Middle frontal gyrus (tissue), 1 donor: ENCODE measurements at regions not wholly inside any gene's neighbourhood (a gene's known extent, or its start where the extent isn't known, plus 50 kb on each side); places are given as distances from the start of the nearest gene placed in this dataset.

Source experiments
- DNase-seq: peaks from one replicate; pipeline ENCODE4 v3.0.0-alpha.2; 2015; ENCODE audit warnings: low spot score; ENCODE audit errors: extremely low spot score

DNA sequence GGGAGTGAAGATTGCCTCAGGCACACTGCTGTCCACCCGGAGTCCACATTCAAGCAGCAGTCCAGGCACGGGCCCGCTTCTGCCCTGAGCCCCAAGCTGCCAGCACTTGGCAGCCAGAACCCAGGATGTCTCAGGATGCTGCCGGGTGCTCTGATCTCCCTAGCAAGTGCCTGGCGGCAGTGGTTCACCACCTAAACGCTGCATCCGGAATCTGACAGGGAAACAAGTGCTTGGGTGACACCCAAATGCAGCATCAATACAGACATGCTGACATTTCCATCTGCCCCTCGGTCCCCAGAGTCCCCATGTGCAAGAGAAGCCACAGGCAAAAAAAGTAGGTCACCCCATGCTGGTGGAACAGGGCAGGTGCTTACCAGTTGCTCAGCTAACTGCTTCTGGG lies 197.1 kb upstream of the RPL38 start:
- no peak for DNase-seq

DNA sequence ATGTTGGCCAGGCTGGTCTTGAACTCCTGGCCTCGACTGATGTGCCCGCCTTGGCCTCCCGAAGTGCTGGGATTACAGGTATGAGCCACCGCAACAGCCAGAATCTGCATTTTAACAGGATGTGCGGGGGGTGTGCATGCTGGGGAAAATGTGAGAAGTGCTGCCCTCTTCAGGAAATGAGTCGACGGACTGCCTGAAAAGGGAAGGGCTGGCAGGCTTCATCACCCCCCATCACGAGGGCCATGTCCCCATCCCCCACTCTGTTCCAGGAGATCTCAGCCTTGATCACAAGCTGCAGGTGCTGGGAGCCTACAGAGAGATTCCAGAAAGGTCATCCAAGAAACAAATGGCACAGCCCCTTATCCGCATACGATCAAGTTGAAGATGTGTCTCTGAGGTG lies 195.3 kb upstream of the RPL38 start:
- no peak for DNase-seq

DNA sequence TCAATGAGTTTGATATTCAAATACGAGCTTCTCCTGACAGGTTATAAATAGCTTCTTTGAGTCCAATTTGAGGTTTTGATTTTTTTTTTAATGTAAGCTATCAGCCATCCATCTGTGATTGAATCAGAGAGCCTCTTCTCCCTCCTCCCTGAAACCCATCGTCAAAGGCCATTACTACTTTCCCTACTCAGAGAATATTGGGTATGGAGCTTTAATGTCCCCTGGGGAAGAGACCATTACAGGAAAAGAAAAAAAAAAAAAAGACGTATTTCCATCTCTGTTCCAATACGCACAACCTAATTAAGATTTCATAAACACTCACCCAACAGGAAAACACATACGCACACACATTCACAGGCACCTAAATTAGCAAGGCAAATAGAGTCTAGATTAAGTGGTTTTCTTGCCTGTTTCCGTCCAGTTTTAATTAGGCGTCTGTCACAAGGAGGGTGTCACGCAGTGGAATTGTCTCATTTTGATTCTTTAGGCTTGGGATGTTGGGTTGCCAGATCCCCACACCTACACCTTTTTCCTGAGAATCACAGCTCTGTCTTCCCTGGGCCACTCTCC lies 194.3 kb upstream of the RPL38 start:
- no peak for DNase-seq

DNA sequence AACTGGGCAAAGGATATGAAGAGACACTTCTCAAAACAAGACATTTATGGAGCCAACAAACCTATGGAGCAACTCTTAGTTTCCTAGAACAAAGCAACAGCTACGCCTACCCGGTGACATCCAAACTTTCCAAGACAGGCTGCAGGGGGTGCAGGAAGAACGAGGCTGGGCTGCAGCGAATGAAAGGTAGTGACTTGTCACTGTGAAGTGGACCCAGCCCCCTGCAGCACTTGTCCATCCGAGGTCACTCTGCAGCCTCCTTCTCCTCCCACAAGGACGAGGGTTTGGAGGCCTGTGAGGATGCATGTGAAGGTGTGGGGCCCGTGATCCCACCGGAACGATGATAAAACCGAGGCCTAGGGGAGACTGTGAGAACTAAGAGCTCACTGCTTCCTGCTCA lies 192.6 kb upstream of the RPL38 start:
- DNase-seq, result no peak

DNA sequence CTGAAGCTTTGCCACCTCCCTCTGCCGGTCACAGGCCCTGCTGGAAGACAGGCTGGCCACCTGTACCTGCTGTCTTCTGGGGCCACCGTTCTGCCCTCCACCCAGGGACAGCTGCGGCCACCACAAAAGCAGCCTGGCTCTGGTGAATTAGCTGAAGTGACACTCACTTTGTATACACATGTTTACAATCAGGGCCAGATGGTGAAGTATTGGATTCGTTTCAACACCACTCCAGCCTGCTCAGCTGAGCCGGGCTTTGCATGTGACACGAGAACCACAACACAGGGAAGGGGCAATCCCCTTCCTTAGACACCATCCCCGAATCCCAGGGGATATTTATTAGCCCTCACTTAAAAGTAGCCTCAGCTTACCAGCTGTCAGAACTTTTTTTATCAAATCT lies 191.5 kb upstream of the RPL38 start:
- no peak for DNase-seq

DNA sequence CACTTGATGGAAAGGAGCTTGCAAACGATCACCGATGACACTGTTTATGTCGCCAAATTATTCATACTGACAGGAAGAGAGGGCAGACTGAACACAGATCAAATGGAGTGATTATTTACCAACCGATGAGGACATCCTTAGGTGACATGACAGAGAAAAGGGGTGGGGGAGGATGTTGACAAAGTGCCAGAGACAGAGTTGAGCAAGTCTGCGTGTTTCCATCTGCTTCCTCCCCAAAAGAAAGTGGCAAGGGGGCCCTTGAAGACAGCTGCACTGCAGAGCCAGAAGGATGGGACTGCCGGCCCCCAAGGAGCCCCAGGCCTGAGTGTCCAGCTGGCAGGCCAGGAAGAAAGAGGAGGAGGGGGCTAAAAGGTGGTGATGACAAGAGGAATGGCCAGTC lies 191.0 kb upstream of the RPL38 start:
- DNase-seq, result no peak

DNA sequence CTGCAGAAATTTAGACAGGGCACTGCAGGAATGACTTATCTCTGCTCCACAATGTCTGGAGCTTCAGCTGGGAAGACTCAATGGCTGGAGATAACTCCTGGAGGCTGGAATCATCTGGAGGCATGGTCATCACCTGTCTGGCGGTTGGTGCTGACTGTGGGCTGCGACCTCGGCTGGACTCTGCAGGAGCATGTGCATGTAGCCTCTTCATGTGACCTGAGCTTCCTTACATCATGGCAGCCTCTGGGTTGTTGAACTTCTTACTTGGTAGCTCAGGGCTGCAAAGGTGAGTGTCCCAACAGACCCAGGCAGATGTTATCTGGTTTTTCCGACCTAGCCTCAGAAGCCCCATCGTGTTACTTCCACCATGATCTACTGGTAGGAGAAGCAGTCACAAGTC lies 188.2 kb upstream of the RPL38 start:
- DNase-seq, result no peak

DNA sequence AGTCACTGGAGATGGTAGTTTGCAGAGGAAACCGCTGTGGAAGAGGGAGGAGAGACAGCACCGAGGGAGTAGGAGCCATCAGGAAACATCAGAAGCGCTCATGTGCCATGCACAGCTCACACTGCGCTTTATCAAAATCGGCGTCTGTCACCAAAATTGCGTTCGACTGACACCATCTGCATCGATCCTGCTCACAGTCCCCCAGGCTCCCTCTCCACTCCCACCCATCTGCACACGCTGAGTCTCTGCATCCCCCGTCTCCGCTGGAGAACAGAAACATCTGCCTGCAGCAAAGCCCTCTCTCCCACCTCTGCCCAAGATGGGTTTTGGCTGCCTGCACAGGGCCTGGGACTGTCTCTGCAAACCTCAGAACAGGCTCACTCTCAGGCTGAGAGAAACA lies 187.5 kb upstream of the RPL38 start:
- no peak for DNase-seq

DNA sequence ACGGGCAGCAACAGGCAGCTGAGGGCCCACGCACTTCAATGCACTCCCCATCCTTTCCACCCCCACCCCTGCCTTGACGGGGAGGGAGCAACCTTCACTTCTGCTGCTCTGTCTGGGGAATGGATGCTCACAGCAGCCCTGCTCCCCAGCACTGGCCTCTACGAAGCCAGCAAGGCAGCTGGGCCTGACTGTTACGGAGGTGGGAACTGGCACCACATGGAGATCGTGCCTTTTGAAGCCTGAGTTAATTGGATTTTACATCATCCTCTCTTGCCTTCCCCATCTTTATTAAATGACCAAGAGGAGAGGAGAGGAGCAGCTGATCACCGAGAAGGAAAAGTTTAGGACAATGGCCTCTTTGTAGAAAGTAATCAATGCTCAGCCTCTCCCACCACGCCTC lies 187.0 kb upstream of the RPL38 start:
- DNase-seq, result no peak

DNA sequence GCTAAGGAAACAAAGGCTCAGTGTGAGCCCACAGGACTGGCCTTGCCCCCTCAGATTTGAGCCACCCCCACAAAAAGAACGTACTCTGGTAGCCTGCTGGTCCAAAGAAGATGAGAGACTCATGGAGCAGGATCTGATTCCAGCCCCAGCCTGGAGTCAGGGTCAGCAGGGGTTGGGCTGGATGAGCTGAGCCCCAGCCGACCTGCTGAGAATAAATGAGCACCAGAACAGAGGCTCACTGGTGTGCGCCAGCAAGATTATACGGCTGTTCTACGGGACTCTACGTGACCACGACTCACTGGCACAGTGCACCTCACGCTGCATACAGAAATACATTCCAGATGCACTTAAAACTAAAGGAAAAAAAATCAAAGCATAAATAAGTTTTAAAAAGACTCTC lies 186.0 kb upstream of the RPL38 start:
- DNase-seq, result no peak

DNA sequence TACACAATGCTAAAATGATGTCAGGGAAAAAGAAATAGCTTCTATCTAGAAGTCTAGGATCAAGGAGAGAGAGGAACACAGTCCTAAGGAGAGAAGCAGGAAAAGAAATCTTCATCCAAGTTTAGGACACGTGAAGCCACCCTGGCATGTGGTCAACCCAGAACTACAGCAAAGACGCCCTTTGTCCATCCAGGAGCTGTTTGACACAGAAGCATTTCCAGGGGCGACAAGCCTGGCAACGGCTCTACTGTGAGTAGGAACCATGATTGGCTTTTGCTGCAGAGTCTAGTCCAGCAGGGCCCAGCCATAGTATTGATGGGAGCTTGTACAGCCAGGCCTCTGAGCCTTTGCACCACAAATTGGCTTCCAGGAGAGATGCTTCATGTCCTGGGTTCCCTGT lies 185.4 kb upstream of the RPL38 start:
- DNase-seq, result no peak

DNA sequence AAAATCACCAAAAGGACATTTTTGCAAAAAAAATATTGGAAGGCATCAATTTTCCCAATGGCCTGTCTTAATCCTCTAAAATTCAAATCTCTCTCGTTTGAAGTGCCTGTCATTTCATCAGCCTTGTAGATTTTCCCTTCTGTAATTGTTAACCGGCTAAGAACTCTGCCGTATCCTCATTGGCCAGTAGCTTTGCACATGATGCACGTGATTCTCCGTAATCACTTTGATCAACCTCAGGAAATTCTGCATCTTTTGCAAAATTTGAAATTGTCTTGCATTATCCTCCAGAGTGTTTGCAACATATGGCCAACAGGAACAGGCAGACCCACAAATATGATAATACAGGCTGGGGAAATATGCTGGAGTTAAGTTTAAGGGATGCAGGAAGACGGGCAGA lies 184.2 kb upstream of the RPL38 start:
- DNase-seq, result no peak

DNA sequence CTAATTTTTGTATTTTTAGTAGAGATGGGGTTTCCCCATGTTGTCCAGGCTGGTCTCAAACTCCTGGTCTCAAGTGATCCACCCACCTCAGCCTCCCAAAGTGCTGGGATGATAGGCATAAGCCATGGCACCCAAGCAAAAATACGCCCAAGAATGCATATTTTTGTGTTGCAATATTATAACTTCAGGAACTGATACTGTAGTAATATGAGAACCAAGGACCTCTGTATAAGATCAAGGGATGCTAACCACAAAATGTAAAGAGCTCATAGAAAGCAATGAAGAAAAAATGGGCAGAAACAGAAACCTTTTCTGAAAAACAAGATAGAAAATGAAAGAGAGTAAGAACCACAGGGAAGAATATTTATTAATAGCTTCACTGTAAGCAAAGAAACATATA lies 183.6 kb upstream of the RPL38 start:
- no peak for DNase-seq

DNA sequence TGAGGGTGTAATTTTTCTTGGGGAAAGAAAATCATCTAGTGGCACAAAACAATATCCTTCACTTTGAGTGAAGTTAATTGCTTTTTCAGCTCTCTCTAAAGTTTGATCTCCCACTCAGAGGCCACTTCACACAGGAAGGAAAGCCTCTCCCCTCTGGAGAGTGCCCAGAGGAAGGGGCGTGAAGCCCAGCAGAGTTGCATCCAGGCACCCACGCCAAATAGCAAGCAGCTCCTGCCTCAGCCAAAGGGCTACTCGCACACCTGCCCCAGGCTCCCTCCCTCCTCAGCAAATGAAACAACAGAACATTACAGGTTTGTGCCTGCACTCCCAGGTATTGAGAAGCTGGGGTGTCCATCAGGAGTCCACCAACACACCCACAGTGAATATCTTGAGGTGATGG lies 183.0 kb upstream of the RPL38 start:
- no peak for DNase-seq

DNA sequence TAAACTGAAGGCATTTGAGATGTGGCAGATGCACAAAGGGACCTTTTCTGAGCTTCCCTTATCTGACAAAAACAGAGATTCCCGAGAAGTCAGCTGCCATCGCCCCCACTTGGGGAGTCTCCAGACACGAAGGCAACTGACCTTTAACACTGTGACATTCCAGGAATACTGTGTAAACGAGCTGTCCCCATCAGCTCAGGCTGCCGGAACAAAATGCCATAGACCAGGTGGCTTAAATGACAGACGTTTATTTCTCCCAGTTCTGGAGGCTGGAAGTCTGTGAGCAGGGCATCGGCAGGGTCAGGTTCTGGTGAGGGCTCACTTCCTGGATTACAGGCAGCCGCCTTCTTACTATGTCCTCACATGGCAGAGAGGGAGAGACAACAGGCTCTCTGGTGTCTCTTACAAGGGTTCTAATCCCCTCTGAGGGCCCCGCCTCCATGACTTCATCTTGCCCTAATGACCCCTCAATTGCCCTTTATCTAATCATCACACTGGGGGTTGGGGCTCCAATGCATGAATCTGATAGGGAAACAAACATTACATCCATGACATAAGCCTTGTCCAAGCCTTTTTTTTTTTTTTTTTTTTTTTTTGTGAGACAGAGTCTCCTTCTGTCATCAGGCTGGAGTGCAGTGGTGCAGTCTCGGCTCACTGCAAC lies 178.5 kb upstream of the RPL38 start:
- DNase-seq, result no peak

DNA sequence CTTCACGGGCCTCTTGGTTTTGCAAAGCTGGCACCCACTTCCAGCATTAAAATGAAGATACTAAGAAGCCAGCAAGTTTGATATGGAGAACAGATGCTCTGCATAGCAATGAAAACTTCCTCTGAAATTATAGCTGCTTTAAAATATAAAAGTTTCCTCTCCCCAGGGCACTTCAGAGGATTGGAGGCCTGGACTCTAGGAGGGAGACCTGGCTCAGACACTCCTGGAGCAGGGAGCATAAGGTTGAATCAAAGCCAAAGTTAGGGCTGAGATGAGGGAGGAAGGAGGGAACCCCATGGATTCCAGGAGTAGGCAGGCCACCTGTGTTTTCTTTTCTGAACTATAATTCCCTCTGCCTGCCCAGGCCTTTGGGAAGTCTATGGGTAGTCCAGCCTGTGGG lies 176.0 kb upstream of the RPL38 start:
- no peak for DNase-seq

DNA sequence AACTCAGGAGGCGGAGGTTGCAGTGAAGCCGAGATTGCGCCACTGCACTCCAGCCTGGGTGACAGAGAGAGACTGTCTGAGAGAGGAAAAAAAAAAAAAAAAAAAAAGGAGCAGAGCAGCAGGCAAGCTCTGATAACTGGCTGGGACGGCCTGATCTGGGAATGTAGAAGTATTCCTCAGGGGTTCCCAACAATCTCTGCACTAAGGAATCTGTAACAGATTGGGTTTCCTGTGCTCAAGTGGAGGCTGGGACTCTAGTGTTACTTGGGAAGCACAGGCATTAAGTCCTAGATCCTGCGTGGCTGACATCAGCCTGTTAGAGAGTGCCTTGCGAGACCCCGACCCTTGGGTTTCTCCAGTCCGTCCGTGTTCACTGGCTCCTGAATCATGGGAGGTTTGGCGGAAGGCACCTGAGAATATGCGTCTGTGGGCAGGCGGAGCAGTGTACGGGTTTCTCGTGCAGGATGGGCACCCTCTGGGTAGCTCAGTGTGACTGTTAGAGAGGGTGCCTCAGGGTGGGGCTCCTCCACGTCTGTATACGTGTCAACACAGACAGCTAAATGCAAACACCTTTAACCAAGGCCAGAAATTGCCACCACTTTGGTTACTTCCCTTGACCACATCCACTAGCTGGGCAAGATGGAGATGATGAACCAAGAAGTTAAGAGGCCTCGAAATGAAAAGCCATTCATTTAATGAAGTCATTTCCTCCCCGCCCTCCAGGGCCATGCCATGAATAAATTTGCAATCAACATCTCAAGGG lies 174.9 kb upstream of the RPL38 start:
- no peak for DNase-seq

DNA sequence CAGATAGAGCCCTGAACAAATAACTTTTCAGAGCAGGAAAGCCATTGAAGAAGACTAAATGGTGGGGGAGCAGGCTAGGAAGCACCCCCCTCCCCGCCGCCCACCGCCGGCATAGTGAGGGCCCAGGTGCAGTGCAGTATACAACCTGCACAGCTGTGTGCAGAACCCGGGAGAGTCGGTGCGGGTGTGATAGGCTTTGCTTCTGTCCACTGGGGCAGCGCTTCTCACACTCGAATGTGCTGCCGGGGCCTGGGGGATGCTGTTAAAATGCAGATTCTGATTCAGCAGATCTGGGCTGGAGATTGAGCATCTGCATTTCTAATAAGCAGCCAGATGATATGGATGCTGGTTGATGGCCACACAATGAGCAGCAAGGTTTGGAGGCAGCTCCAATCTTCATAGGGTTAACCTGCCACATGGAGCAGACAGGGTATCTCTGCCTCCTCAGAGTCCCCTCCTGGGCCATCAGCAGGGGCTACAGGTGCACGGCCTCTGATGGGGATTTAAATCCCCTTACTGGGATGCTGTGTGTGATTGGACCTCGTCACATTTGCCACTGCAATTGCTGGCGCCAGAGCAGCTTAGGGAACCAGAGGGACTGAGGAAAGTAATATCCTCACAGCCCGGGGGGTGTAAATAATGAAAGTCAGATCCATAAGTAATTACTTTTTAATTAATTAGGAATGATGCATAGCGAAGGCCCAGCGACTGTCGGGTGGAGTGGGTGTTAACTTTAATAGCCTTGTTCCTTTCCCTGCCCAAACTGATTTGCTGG lies 172.0 kb upstream of the RPL38 start:
- DNase-seq, result no peak

DNA sequence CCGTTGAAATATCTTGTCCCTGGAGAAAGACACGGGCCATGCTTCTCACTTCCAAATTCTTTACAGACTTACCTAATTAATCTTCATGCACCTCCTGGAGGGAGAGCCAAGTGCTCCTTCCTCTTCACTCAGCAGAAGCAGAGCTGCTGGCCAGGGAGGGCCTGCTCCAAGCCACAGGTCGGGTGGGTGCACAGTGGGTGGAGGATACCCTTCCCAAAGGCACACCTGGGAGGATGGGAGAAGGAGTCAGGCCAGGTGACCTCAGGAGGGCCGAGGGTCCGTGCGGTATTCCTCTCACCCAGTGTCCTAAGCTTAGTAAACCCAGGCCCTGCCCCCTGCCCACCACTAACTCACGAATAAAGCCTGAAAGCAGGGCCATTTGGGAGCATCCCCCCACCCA lies 171.3 kb upstream of the RPL38 start:
- no peak for DNase-seq

DNA sequence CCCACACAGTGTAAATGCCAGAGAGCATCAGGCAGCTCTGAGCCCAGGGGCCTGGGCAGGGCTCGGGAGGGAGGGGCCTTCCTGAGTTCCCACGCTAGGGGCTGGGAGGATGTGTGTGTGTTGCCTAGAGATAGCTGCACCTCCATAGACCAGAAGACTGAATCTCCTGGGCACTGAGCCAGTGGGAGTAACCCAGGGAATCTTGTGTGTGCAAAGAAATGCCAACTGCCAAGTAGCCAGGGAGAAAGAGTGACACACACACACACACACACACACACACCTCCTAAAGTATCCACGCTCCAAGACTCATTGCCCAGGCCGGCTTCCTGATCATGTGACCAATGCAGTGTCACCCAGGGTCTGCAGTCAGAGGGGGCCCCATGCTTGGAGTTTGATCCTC lies 166.2 kb upstream of the RPL38 start:
- DNase-seq, result peak; percentile 5

DNA sequence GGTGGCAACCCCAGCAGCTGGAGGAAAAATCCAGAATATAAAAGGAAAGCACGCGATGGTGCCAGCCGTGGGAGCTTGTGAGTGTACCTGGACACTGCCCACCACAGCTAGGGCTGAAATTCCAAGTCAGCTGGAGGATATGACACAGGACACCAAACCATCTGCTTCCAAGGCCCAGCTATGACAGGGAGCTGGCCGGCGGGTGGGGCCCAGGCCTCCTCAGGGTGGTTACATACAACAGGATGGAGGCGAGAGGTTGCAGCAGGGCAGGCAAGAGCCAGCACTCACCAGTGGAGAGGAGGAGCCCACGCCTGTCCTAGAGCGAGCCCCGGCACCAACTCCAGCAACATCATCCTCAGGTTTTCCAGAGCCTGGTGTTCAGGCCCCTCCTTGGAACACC lies 163.2 kb upstream of the RPL38 start:
- no peak for DNase-seq

DNA sequence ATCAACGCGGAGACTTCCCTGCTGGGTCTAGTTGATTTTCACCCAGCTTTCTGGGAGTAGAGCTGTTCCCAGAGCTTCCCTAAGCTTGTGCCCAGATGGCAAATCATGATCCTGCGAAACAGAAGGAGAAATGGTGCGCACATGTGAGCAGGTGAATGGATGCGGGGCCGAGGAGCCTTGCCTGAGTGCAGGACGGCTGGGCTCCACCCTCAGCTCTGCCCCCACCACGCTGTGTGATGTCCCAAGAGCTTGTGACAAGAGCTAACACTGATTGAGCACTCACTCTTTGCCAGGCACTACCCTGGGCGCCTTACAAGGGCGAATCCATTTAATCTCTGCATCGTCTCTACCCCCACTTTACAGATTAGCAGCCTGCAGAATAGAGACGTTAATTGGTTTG lies 162.7 kb upstream of the RPL38 start:
- DNase-seq, result no peak
